ENCODE measurements at regions not wholly inside any gene's neighbourhood (a gene's known extent, or its start where the extent isn't known, plus 50 kb on each side); places are given as distances from the start of the nearest gene placed in this dataset.

DNA sequence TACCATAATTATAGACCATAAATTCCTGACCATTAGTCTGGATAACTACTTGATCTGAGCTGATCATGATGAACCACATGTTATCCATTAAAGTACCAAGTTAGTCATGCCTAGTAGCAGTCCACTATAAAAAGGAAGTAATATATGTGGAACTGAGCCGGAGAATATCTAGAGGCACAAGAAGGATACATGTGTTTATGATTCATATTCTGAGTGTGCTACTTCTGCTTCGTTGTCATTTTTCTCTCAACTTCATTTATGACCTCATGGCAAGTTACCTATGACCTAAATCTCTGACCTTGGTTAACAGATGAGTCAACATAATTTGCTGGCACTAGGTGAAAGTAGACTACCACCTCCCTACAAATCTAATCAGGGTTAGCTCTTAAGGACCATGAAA lies 56.5 kb upstream of the ANKRD17 start:
- TF ChIP-seq, protein P1, sequence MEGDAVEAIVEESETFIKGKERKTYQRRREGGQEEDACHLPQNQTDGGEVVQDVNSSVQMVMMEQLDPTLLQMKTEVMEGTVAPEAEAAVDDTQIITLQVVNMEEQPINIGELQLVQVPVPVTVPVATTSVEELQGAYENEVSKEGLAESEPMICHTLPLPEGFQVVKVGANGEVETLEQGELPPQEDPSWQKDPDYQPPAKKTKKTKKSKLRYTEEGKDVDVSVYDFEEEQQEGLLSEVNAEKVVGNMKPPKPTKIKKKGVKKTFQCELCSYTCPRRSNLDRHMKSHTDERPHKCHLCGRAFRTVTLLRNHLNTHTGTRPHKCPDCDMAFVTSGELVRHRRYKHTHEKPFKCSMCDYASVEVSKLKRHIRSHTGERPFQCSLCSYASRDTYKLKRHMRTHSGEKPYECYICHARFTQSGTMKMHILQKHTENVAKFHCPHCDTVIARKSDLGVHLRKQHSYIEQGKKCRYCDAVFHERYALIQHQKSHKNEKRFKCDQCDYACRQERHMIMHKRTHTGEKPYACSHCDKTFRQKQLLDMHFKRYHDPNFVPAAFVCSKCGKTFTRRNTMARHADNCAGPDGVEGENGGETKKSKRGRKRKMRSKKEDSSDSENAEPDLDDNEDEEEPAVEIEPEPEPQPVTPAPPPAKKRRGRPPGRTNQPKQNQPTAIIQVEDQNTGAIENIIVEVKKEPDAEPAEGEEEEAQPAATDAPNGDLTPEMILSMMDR (conservative IDR thresholded peaks at IDR 0.05; ENCODE audit: low read depth, low read length), result no peak
- no peak for TF ChIP-seq EZH2 (IDR thresholded peaks at IDR 0.05; ENCODE audit: borderline replicate concordance, low read depth, low read length, poor library complexity, severe bottlenecking)
